WTC11 (cell line): ENCODE measurements at regions not wholly inside any gene's neighbourhood (a gene's known extent, or its start where the extent isn't known, plus 50 kb on each side); places are given as distances from the start of the nearest gene placed in this dataset.

Experiments used
- ATAC-seq: fragments of 200-7000 bp; cut with Tn5 transposase; 2 replicates; pipeline ENCODE4 v1.10.0; 2021; ENCODE audit warnings: mild to moderate bottlenecking, moderate library complexity
- CTCF ChIA-PET: fragments of 300-600 bp; sonication (Branson Sonifier 250); formaldehyde crosslinking; loops from one replicate; lab custom pipeline; 2021; ENCODE audit warnings: antibody characterized with exemption; lab: Charles Lee
- POLR2A ChIA-PET: fragments of 350-600 bp; sonication (Branson Sonifier 250); formaldehyde crosslinking; loops from one replicate; lab custom pipeline; 2021; ENCODE audit warnings: antibody characterized with exemption; lab: Charles Lee
- DNase-seq: peaks from one replicate; pipeline ENCODE4 v3.0.0; 2021; ENCODE audit warnings: low spot score
- H3K27ac Mint-ChIP-seq: 2 replicates; pipeline ENCODE4 v1.8.0; 2021; ENCODE audit warnings: mixed read lengths
- H3K27me3 Mint-ChIP-seq: 2 replicates; pipeline ENCODE4 v1.8.0; 2021; ENCODE audit warnings: low read depth, mild to moderate bottlenecking, moderate library complexity, mixed read lengths
- H3K36me3 Mint-ChIP-seq: 2 replicates; pipeline ENCODE4 v1.8.0; 2021; ENCODE audit warnings: mixed read lengths
- H3K4me1 Mint-ChIP-seq: 2 replicates; pipeline ENCODE4 v1.8.0; 2022; ENCODE audit warnings: mixed read lengths
- H3K4me3 Mint-ChIP-seq: 2 replicates; pipeline ENCODE4 v1.8.0; 2021; ENCODE audit warnings: mild to moderate bottlenecking, moderate library complexity, mixed read lengths
- H3K9me3 Mint-ChIP-seq: 2 replicates; pipeline ENCODE4 v1.8.0; 2021; ENCODE audit warnings: mixed read lengths
- ATF3 ChIP-seq: sonication (generic); formaldehyde crosslinking; conservative IDR thresholded peaks from 2 replicates; pipeline ENCODE4 v1.8.1; 2022; ENCODE audit warnings: mild to moderate bottlenecking, missing genetic modification reagents
- CBFB ChIP-seq: sonication (generic); formaldehyde crosslinking; IDR thresholded peaks from 2 replicates; pipeline ENCODE4 v1.8.1; 2022; ENCODE audit warnings: mild to moderate bottlenecking, low read depth, missing genetic modification reagents
- CREB1 ChIP-seq: sonication (generic); formaldehyde crosslinking; IDR thresholded peaks from 2 replicates; pipeline ENCODE4 v1.8.0; 2023; ENCODE audit warnings: mild to moderate bottlenecking, missing genetic modification reagents
- E2F4 ChIP-seq: sonication (generic); formaldehyde crosslinking; IDR thresholded peaks from 2 replicates; pipeline ENCODE4 v1.8.1; 2022; ENCODE audit warnings: low read depth, mild to moderate bottlenecking, moderate library complexity, missing genetic modification reagents, borderline replicate concordance
- FOXK1 ChIP-seq: sonication (generic); formaldehyde crosslinking; IDR thresholded peaks from 2 replicates; pipeline ENCODE4 v1.8.0; 2022; ENCODE audit warnings: mild to moderate bottlenecking, moderate library complexity, missing genetic modification reagents
- GTF2I ChIP-seq: fragments of 250-450 bp; sonication (Bioruptor Pico); conservative IDR thresholded peaks from 2 replicates; pipeline ENCODE4 v1.4.0; 2021; ENCODE audit warnings: mild to moderate bottlenecking
- MLX ChIP-seq: sonication (generic); formaldehyde crosslinking; IDR thresholded peaks from 2 replicates; pipeline ENCODE4 v1.8.1; 2023; ENCODE audit warnings: mild to moderate bottlenecking, missing genetic modification reagents, moderate library complexity
- MXD4 ChIP-seq: fragments of 250-450 bp; sonication (Bioruptor Pico); IDR thresholded peaks from 2 replicates; pipeline ENCODE4 v1.8.0; 2021; ENCODE audit warnings: mild to moderate bottlenecking, moderate library complexity, borderline replicate concordance
- NFE2L1 ChIP-seq: sonication (generic); formaldehyde crosslinking; IDR thresholded peaks from 2 replicates; pipeline ENCODE4 v1.8.1; 2023; ENCODE audit warnings: missing genetic modification reagents
- NR3C1 ChIP-seq: sonication (generic); formaldehyde crosslinking; conservative IDR thresholded peaks from 2 replicates; pipeline ENCODE4 v1.8.1; 2023; ENCODE audit warnings: low read depth, mild to moderate bottlenecking, missing genetic modification reagents
- PRDM15 ChIP-seq: sonication (generic); formaldehyde crosslinking; IDR thresholded peaks from 2 replicates; pipeline ENCODE4 v1.8.0; 2022; ENCODE audit warnings: missing genetic modification reagents
- RELA ChIP-seq: sonication (generic); formaldehyde crosslinking; IDR thresholded peaks from 2 replicates; pipeline ENCODE4 v1.8.1; 2022; ENCODE audit warnings: missing genetic modification reagents, mild to moderate bottlenecking, borderline replicate concordance
- USF1 ChIP-seq: sonication (generic); formaldehyde crosslinking; IDR thresholded peaks from 2 replicates; pipeline ENCODE4 v1.8.0; 2022; ENCODE audit warnings: mild to moderate bottlenecking, missing genetic modification reagents
- ZBTB21 ChIP-seq: sonication (generic); formaldehyde crosslinking; IDR thresholded peaks from 2 replicates; pipeline ENCODE4 v1.8.1; 2023; ENCODE audit warnings: mild to moderate bottlenecking, missing genetic modification reagents, borderline replicate concordance
- ZMAT4 ChIP-seq: fragments of 250-450 bp; sonication (Bioruptor Pico); IDR thresholded peaks from 2 replicates; pipeline ENCODE4 v1.9.0; 2021; ENCODE audit warnings: mild to moderate bottlenecking
- ZNF219 ChIP-seq: sonication (generic); formaldehyde crosslinking; IDR thresholded peaks from 2 replicates; pipeline ENCODE4 v1.8.0; 2023; ENCODE audit warnings: missing genetic modification reagents, mild to moderate bottlenecking, borderline replicate concordance
- ZNF281 ChIP-seq: sonication (generic); formaldehyde crosslinking; IDR thresholded peaks from 2 replicates; pipeline ENCODE4 v1.8.0; 2023; ENCODE audit warnings: mild to moderate bottlenecking, missing genetic modification reagents
- ZNF396 ChIP-seq: fragments of 250-450 bp; sonication (Bioruptor Pico); IDR thresholded peaks from 2 replicates; pipeline ENCODE4 v1.8.0; 2021; ENCODE audit warnings: mild to moderate bottlenecking, moderate library complexity, borderline replicate concordance
- ZNF416 ChIP-seq: fragments of 250-450 bp; sonication (Bioruptor Pico); IDR thresholded peaks from 2 replicates; pipeline ENCODE4 v1.9.0; 2021; ENCODE audit warnings: mild to moderate bottlenecking, inconsistent platforms
- ZSCAN18 ChIP-seq: fragments of 250-450 bp; sonication (Bioruptor Pico); IDR thresholded peaks from 2 replicates; pipeline ENCODE4 v2.1.2; 2022; ENCODE audit warnings: mild to moderate bottlenecking, moderate library complexity

GRCh38 chr10:24153031-24153430, 55.9 kb upstream of the KIAA1217 start:
- Mint-ChIP-seq H3K27ac (no peak overlapping the region), H3K9me3 (peaks cover 5% of the 10 kb centered on the region), H3K4me3 (no peak overlapping the region), H3K4me1 (peaks cover 8% of the 10 kb centered on the region), H3K36me3 (no peaks in the 10 kb centered on the region), H3K27me3 (no peaks in the 10 kb centered on the region)
- DNase-seq (no peak), ATAC-seq (no peak)
- no peak for TF ChIP-seq ZMAT4
- no peak for TF ChIP-seq ZSCAN18
- POLR2A ChIA-PET, result no interaction called here
- CTCF ChIA-PET, result no interaction called here

GRCh38 chr10:24153537-24153936, 55.4 kb upstream of the KIAA1217 start:
- Mint-ChIP-seq H3K4me1 (peaks cover 8% of the 10 kb centered on the region), H3K9me3 (peaks cover 10% of the 10 kb centered on the region), H3K27ac (no peak overlapping the region), H3K27me3 (no peaks in the 10 kb centered on the region), H3K4me3 (no peak overlapping the region), H3K36me3 (no peaks in the 10 kb centered on the region)
- CTCF ChIA-PET, result no interaction called here
- ATAC-seq (no peak), DNase-seq (no peak)
- TF ChIP-seq ZNF416 (CRISPR knock-in tag), result no peak
- POLR2A ChIA-PET, result no interaction called here

- H3K27ac Mint-ChIP-seq, result no peak overlapping the region
- no peak overlapping the region for H3K4me3 Mint-ChIP-seq
- ChIA-PET POLR2A (no interaction called here), CTCF (no interaction called here)
- H3K36me3 Mint-ChIP-seq, result no peaks in the 10 kb centered on the region
- no peak for DNase-seq
- no peak for ATAC-seq
- peaks cover 11% of the 10 kb centered on the region for H3K9me3 Mint-ChIP-seq
- no peaks in the 10 kb centered on the region for H3K27me3 Mint-ChIP-seq
- no peaks in the 10 kb centered on the region for H3K4me1 Mint-ChIP-seq
- TF ChIP-seq ZBTB21 (CRISPR knock-in tag), result no peak
- no peak for TF ChIP-seq ZNF396 (CRISPR knock-in tag)
- TF ChIP-seq ZNF281, result no peak
- TF ChIP-seq CBFB (CRISPR knock-in tag), result no peak
- no peak for TF ChIP-seq E2F4 (CRISPR knock-in tag)
- no peak for TF ChIP-seq MXD4 (CRISPR knock-in tag)
- no peak for TF ChIP-seq PRDM15 (CRISPR knock-in tag)
- no peak for TF ChIP-seq NFE2L1
- TF ChIP-seq MLX (CRISPR knock-in tag), result no peak
- TF ChIP-seq ZNF219 (CRISPR knock-in tag), result no peak
- TF ChIP-seq NR3C1 (CRISPR knock-in tag), result no peak
- TF ChIP-seq ATF3 (CRISPR knock-in tag), result no peak
- no peak for TF ChIP-seq USF1 (CRISPR knock-in tag)
- TF ChIP-seq RELA (CRISPR knock-in tag), result no peak
- no peak for TF ChIP-seq FOXK1
- no peak for TF ChIP-seq GTF2I
- no peak for TF ChIP-seq ZMAT4
- TF ChIP-seq CREB1, result no peak
Observed at GRCh38 chr10:24156686-24157085, 52.3 kb upstream of the KIAA1217 start.
